HL-60 (cell line): ENCODE measurements at regions not wholly inside any gene's neighbourhood (a gene's known extent, or its start where the extent isn't known, plus 50 kb on each side); places are given as distances from the start of the nearest gene placed in this dataset.

Experiments
- DNase-seq, 2 experiments: peaks; one replicate each; pipeline ENCODE4 v3.0.0-alpha.2; 2010 to 2020; ENCODE audit warnings: low read depth in 1 of 2, low spot score in 1 of 2
- H3K27ac ChIP-seq: fragments of 250-450 bp; sonication (Bioruptor Pico); replicated peaks from 2 replicates; pipeline ENCODE4 v1.5.1; 2020; ENCODE audit warnings: mild to moderate bottlenecking, moderate library complexity
- H3K27me3 ChIP-seq: fragments of 250-450 bp; sonication (Bioruptor Pico); 2 replicates; pipeline ENCODE4 v1.5.1; 2021; ENCODE audit warnings: mild to moderate bottlenecking, moderate library complexity; ENCODE audit not compliant: insufficient read depth, poor library complexity, severe bottlenecking
- H3K4me3 ChIP-seq: replicated peaks from 2 replicates; pipeline ENCODE4 v1.5.1; 2011; ENCODE audit warnings: mild to moderate bottlenecking, control low read depth, low read length; ENCODE audit not compliant: insufficient read depth
- GABPA ChIP-seq: IDR thresholded peaks from 2 replicates; pipeline ENCODE4 v1.6.1; 2012; ENCODE audit warnings: low read depth
- POLR2AphosphoS5 ChIP-seq: IDR thresholded peaks from 2 replicates; pipeline ENCODE4 v1.6.1; 2012; ENCODE audit warnings: low read depth
- SPI1 ChIP-seq: IDR thresholded peaks from 2 replicates; pipeline ENCODE4 v1.6.1; 2012; ENCODE audit warnings: low read depth, mild to moderate bottlenecking, borderline replicate concordance
- TF ChIP-seq, protein P1 (sequence below): IDR thresholded peaks from one replicate; pipeline ENCODE4 v1.5.1; 2011; ENCODE audit warnings: low read length, control low read depth, inconsistent platforms; ENCODE audit not compliant: insufficient read depth
- TF ChIP-seq, protein P2 (sequence below): IDR thresholded peaks from 2 replicates; pipeline ENCODE4 v1.6.1; 2012; ENCODE audit warnings: low read depth; ENCODE audit not compliant: insufficient replicate concordance

GRCh38 chr5:161150441-161150988 is 298.5 kb upstream of the ATP10B start:
- no peak for DNase-seq
- no peak for TF ChIP-seq GABPA
- no peak for TF ChIP-seq POLR2AphosphoS5
- TF ChIP-seq, protein P1, sequence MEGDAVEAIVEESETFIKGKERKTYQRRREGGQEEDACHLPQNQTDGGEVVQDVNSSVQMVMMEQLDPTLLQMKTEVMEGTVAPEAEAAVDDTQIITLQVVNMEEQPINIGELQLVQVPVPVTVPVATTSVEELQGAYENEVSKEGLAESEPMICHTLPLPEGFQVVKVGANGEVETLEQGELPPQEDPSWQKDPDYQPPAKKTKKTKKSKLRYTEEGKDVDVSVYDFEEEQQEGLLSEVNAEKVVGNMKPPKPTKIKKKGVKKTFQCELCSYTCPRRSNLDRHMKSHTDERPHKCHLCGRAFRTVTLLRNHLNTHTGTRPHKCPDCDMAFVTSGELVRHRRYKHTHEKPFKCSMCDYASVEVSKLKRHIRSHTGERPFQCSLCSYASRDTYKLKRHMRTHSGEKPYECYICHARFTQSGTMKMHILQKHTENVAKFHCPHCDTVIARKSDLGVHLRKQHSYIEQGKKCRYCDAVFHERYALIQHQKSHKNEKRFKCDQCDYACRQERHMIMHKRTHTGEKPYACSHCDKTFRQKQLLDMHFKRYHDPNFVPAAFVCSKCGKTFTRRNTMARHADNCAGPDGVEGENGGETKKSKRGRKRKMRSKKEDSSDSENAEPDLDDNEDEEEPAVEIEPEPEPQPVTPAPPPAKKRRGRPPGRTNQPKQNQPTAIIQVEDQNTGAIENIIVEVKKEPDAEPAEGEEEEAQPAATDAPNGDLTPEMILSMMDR, result no peak
- TF ChIP-seq, protein P2, sequence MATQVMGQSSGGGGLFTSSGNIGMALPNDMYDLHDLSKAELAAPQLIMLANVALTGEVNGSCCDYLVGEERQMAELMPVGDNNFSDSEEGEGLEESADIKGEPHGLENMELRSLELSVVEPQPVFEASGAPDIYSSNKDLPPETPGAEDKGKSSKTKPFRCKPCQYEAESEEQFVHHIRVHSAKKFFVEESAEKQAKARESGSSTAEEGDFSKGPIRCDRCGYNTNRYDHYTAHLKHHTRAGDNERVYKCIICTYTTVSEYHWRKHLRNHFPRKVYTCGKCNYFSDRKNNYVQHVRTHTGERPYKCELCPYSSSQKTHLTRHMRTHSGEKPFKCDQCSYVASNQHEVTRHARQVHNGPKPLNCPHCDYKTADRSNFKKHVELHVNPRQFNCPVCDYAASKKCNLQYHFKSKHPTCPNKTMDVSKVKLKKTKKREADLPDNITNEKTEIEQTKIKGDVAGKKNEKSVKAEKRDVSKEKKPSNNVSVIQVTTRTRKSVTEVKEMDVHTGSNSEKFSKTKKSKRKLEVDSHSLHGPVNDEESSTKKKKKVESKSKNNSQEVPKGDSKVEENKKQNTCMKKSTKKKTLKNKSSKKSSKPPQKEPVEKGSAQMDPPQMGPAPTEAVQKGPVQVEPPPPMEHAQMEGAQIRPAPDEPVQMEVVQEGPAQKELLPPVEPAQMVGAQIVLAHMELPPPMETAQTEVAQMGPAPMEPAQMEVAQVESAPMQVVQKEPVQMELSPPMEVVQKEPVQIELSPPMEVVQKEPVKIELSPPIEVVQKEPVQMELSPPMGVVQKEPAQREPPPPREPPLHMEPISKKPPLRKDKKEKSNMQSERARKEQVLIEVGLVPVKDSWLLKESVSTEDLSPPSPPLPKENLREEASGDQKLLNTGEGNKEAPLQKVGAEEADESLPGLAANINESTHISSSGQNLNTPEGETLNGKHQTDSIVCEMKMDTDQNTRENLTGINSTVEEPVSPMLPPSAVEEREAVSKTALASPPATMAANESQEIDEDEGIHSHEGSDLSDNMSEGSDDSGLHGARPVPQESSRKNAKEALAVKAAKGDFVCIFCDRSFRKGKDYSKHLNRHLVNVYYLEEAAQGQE, result no peak
- no peaks in the 10 kb centered on the region for H3K27me3 ChIP-seq
- no peak overlapping the region for H3K27ac ChIP-seq
- H3K4me3 ChIP-seq, result no peak overlapping the region

DNA sequence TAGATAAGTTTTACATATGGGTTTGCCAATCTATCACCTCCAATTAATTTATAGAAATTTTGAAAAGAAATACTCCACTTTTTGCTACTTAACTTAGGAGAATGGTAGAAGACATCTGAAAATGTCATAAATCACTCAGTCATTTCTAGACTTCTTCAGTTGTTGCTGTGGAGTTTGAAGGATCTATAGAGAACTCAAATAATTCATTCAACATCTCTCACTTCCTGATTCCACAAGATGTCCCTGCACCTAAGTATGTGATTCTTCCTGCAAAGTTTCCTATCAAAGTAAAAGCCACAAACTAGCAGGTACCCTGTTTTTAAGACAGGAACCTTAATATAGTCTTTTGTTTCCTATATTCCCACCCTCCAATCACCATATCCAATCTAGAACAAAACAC is 297.1 kb upstream of the ATP10B start:
- H3K27ac ChIP-seq, result no peak overlapping the region
- TF ChIP-seq GABPA (no peak), SPI1 (no peak), POLR2AphosphoS5 (no peak)
- TF ChIP-seq, protein P1, result no peak
- TF ChIP-seq, protein P2, result no peak
- H3K27me3 ChIP-seq, result no peaks in the 10 kb centered on the region
- no peak overlapping the region for H3K4me3 ChIP-seq
- no peak for DNase-seq

GRCh38 chr5:161138751-161139455 is 286.9 kb upstream of the ATP10B start:
- H3K27me3 ChIP-seq, result no peaks in the 10 kb centered on the region
- no peak overlapping the region for H3K4me3 ChIP-seq
- no peak for DNase-seq
- H3K27ac ChIP-seq, result no peak overlapping the region
- no peak for TF ChIP-seq POLR2AphosphoS5

- no peaks in the 10 kb centered on the region for H3K27me3 ChIP-seq
- TF ChIP-seq POLR2AphosphoS5, result no peak
- TF ChIP-seq, protein P2, result no peak
- TF ChIP-seq, protein P1, result no peak
- no peak for TF ChIP-seq GABPA
- no peak for TF ChIP-seq SPI1
- no peak overlapping the region for H3K4me3 ChIP-seq
- H3K27ac ChIP-seq, result no peak overlapping the region
- no peak for DNase-seq
Measured at GRCh38 chr5:161134956-161135355, 282.9 kb upstream of the ATP10B start.
